ENCODE measurements at regions not wholly inside any gene's neighbourhood (a gene's known extent, or its start where the extent isn't known, plus 50 kb on each side); places are given as distances from the start of the nearest gene placed in this dataset.

DNA sequence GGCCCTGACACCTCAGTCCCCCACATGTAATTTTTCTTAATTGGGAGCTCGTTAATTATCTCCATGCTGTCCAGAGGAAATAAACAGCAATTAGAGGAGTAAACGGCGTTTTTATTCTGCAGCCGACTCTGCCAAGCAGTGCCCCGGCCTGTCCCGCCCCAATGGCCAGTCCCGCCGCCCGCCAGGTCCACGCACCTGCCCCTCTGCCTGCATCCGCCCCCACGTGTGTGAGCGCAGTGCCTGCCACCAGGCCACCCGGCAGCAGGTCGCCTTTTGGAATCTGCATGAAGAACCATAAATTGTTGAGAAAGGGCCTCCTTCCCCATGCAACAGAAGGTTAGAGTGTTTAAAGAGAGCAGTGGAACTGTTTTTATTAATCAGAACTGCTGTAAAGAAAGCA lies 87.5 kb upstream of the LINGO1 start:
- Histone ChIP-seq H3K9me3 (ENCODE audit: low read length) (no peaks in the 10 kb centered on the region), H3K4me3 (replicated peaks in 1 of 3; ENCODE audit: insufficient read depth in 1 of 3, low read depth in 2 of 3, low read length in 3 of 3) (no peak overlapping the region), H4K20me1 (ENCODE audit: insufficient read depth, low read length) (no peaks in the 10 kb centered on the region), H3K27ac (ENCODE audit: extremely low read length, insufficient read depth, low read length) (no peak overlapping the region), H3K36me3 (replicated peaks in 1 of 2; ENCODE audit: control insufficient read depth in 1 of 2, insufficient read depth in 2 of 2, low read length in 2 of 2) (no peaks in the 10 kb centered on the region), H3K9ac (ENCODE audit: insufficient read depth, low read depth, low read length) (no peak overlapping the region), H3K79me2 (ENCODE audit: insufficient read depth, low read length) (no peaks in the 10 kb centered on the region), H3K4me2 (ENCODE audit: low read depth, low read length) (no peak overlapping the region), H2AFZ (ENCODE audit: low read length) (no peak overlapping the region), H3K4me1 (ENCODE audit: insufficient read depth, low read length) (no peaks in the 10 kb centered on the region), H3K27me3 (ENCODE audit: control insufficient read depth in 1 of 2, insufficient read depth in 2 of 2, low read length in 2 of 2) (peaks cover 4 to 17% of the 10 kb centered on the region in 2 experiments; a peak in 3 of 5 replicates)
- no TSS peak for BruUV-seq (replicated peaks)
- CTCF ChIA-PET (ENCODE audit: low intra/inter-chr PET ratio, low total read pairs): no interaction called here
- in situ Hi-C loops (cut with HindIII; ENCODE audit: extremely low pct_ligation_motif_present, low pct_unique_long_range_greater_than_20kb): no loop called here
- no peak for FAIRE-seq
- no peak for TF ChIP-seq SCMH1 (CRISPR knock-in tag; IDR thresholded peaks at IDR 0.05; ENCODE audit: borderline replicate concordance)
- no peak for TF ChIP-seq ZNF674 (CRISPR knock-in tag; IDR thresholded peaks at IDR 0.05; ENCODE audit: low read depth)
- no peak for TF ChIP-seq PHF21A (CRISPR knock-in tag; IDR thresholded peaks at IDR 0.05)
- TF ChIP-seq, protein P1, sequence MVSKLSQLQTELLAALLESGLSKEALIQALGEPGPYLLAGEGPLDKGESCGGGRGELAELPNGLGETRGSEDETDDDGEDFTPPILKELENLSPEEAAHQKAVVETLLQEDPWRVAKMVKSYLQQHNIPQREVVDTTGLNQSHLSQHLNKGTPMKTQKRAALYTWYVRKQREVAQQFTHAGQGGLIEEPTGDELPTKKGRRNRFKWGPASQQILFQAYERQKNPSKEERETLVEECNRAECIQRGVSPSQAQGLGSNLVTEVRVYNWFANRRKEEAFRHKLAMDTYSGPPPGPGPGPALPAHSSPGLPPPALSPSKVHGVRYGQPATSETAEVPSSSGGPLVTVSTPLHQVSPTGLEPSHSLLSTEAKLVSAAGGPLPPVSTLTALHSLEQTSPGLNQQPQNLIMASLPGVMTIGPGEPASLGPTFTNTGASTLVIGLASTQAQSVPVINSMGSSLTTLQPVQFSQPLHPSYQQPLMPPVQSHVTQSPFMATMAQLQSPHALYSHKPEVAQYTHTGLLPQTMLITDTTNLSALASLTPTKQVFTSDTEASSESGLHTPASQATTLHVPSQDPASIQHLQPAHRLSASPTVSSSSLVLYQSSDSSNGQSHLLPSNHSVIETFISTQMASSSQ (IDR thresholded peaks at IDR 0.05; ENCODE audit: low read depth): no peak
- TF ChIP-seq, protein P1 (CRISPR knock-in tag; IDR thresholded peaks at IDR 0.05; ENCODE audit: borderline replicate concordance): no peak
- TF ChIP-seq DMAP1 (CRISPR knock-in tag; IDR thresholded peaks at IDR 0.05): no peak
- no peak for TF ChIP-seq STAG1 (CRISPR knock-in tag; IDR thresholded peaks at IDR 0.05)
- TF ChIP-seq ZNF274 (CRISPR knock-in tag; IDR thresholded peaks at IDR 0.05): no peak
- TF ChIP-seq ZNF451 (CRISPR knock-in tag; IDR thresholded peaks at IDR 0.05): no peak
- no peak for TF ChIP-seq RFX1 (IDR thresholded peaks at IDR 0.05)
- TF ChIP-seq ISX (CRISPR knock-in tag; conservative IDR thresholded peaks at IDR 0.05): no peak
- no peak for TF ChIP-seq SYNCRIP (IDR thresholded peaks at IDR 0.05; ENCODE audit: insufficient read depth, low read depth, low read length)
- TF ChIP-seq ZNF326 (CRISPR knock-in tag; IDR thresholded peaks at IDR 0.05; ENCODE audit: borderline replicate concordance): no peak
- TF ChIP-seq ZFP36L2 (CRISPR knock-in tag; IDR thresholded peaks at IDR 0.05): no peak
- TF ChIP-seq ZNF20 (CRISPR knock-in tag; IDR thresholded peaks at IDR 0.05): no peak
- no peak for TF ChIP-seq ZNF879 (CRISPR knock-in tag; IDR thresholded peaks at IDR 0.05)
- TF ChIP-seq CBX5 (CRISPR knock-in tag; IDR thresholded peaks at IDR 0.05; ENCODE audit: borderline replicate concordance): no peak
- no peak for DNase-seq (ENCODE audit: low spot score)
- no peak for ATAC-seq
- intact Hi-C loops (cut with micrococcal nuclease; ENCODE audit: unreplicated experiment): no loop called here
- POLR2A ChIA-PET: no interaction called here
- WGBS (ENCODE audit: low lambda C conversion rate): 23% methylated on average over 15 of the region's 15 CpGs
